A673 (cell line): ENCODE measurements at regions not wholly inside any gene's neighbourhood (a gene's known extent, or its start where the extent isn't known, plus 50 kb on each side); places are given as distances from the start of the nearest gene placed in this dataset.

Experiments
- BruUV-seq: library from RNA; stranded (reverse); fragments of 400-500 nt; replicated peaks from 2 replicates; lab custom pipeline; 2021; lab: Mats Ljungman, UMichigan
- CTCF ChIA-PET: fragments of 300-600 bp; sonication (Branson Sonifier 250); formaldehyde crosslinking; loops from one replicate; lab custom pipeline; 2022; ENCODE audit warnings: antibody characterized with exemption; lab: Charles Lee
- POLR2A ChIA-PET: fragments of 300-600 bp; sonication (Branson Sonifier 250); formaldehyde crosslinking; loops from one replicate; lab custom pipeline; 2022; ENCODE audit warnings: antibody characterized with exemption; ENCODE audit not compliant: low non-redundant PET; lab: Charles Lee
- DNase-seq: peaks from one replicate; pipeline ENCODE4 v3.0.0-alpha.2; 2015; ENCODE audit warnings: low spot score
- H3K27ac ChIP-seq: fragments of 200-600 bp; sonication (generic); 2 replicates; pipeline ENCODE4 v1.5.1; 2016; ENCODE audit warnings: mixed run types, low read depth, mild to moderate bottlenecking, mixed read lengths, antibody characterized with exemption, low read length; ENCODE audit not compliant: poor library complexity, severe bottlenecking
- H3K27me3 ChIP-seq: fragments of 200-600 bp; sonication (generic); replicated peaks from 2 replicates; pipeline ENCODE4 v1.6.1; 2017; ENCODE audit warnings: mixed run types, low read depth, mild to moderate bottlenecking, mixed read lengths, antibody characterized with exemption, low read length; ENCODE audit not compliant: insufficient read depth, poor library complexity
- H3K36me3 ChIP-seq: fragments of 200-600 bp; sonication (generic); 2 replicates; pipeline ENCODE4 v1.6.1; 2016; ENCODE audit warnings: mixed run types, mild to moderate bottlenecking, mixed read lengths, antibody characterized with exemption, low read length; ENCODE audit not compliant: insufficient read depth, poor library complexity, severe bottlenecking
- H3K4me1 ChIP-seq: fragments of 200-600 bp; sonication (generic); 2 replicates; pipeline ENCODE4 v1.6.1; 2017; ENCODE audit warnings: mixed run types, mild to moderate bottlenecking, mixed read lengths, antibody characterized with exemption, low read length; ENCODE audit not compliant: insufficient read depth, poor library complexity, severe bottlenecking
- H3K4me3 ChIP-seq: fragments of 200-600 bp; sonication (generic); 2 replicates; pipeline ENCODE4 v1.5.1; 2016; ENCODE audit warnings: low read depth, mixed run types, mild to moderate bottlenecking, mixed read lengths, low read length; ENCODE audit not compliant: poor library complexity, severe bottlenecking
- H3K9me3 ChIP-seq: fragments of 200-600 bp; sonication (generic); 2 replicates; pipeline ENCODE4 v1.6.1; 2016; ENCODE audit warnings: mixed run types, low read depth, mild to moderate bottlenecking, mixed read lengths, antibody characterized with exemption, low read length; ENCODE audit not compliant: poor library complexity, severe bottlenecking
- EZH2 ChIP-seq: fragments of 200-600 bp; sonication (generic); IDR thresholded peaks from 2 replicates; pipeline ENCODE4 v1.6.1; 2017; ENCODE audit warnings: borderline replicate concordance, low read depth, mild to moderate bottlenecking, mixed read lengths, antibody characterized with exemption, low read length; ENCODE audit not compliant: poor library complexity, severe bottlenecking
- intact Hi-C: fragments of 100-400 bp; cut with micrococcal nuclease; formaldehyde crosslinking; loops from one replicate; pipeline ENCODE4 v1.10.0; 2022; ENCODE audit not compliant: unreplicated experiment
- TF ChIP-seq, protein P1 (sequence below): fragments of 300-800, 200-600 bp; sonication (generic); conservative IDR thresholded peaks from 2 replicates; pipeline ENCODE4 v1.5.1; 2017; ENCODE audit warnings: low read depth, mild to moderate bottlenecking, antibody characterized with exemption, low read length, moderate library complexity, mixed read lengths

DNA sequence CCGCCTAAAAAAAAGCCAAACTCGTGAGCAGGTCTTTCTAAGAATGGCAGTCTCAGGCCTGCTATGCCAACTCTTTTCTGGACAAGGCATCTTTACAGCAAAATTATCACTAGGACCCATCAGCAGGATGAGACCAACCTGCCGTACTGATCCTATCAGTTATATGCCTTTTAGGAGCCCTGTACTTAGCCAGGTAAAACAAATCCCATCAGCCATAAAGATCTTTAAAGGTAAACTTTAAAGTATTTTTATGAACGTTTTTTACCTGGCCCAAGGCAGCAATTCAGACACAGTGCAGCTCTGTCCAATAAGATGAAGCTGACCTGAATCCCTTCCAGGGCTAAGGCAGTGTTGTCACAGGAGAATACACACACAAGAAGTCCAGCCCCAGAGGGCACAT is 51.3 kb upstream of the TGM3 start:
- TF ChIP-seq, protein P1, sequence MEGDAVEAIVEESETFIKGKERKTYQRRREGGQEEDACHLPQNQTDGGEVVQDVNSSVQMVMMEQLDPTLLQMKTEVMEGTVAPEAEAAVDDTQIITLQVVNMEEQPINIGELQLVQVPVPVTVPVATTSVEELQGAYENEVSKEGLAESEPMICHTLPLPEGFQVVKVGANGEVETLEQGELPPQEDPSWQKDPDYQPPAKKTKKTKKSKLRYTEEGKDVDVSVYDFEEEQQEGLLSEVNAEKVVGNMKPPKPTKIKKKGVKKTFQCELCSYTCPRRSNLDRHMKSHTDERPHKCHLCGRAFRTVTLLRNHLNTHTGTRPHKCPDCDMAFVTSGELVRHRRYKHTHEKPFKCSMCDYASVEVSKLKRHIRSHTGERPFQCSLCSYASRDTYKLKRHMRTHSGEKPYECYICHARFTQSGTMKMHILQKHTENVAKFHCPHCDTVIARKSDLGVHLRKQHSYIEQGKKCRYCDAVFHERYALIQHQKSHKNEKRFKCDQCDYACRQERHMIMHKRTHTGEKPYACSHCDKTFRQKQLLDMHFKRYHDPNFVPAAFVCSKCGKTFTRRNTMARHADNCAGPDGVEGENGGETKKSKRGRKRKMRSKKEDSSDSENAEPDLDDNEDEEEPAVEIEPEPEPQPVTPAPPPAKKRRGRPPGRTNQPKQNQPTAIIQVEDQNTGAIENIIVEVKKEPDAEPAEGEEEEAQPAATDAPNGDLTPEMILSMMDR = no peak
- no peak for TF ChIP-seq EZH2
- DNase-seq = no peak
- Histone ChIP-seq H3K27me3 (peaks cover 10% of the 10 kb centered on the region), H3K4me1 (peaks cover 7% of the 10 kb centered on the region), H3K27ac (no peak overlapping the region), H3K9me3 (no peaks in the 10 kb centered on the region), H3K36me3 (no peaks in the 10 kb centered on the region), H3K4me3 (no peak overlapping the region)
- ChIA-PET CTCF (no interaction called here), POLR2A (no interaction called here)
- BruUV-seq = no TSS peak
- intact Hi-C loops = no loop called here

DNA sequence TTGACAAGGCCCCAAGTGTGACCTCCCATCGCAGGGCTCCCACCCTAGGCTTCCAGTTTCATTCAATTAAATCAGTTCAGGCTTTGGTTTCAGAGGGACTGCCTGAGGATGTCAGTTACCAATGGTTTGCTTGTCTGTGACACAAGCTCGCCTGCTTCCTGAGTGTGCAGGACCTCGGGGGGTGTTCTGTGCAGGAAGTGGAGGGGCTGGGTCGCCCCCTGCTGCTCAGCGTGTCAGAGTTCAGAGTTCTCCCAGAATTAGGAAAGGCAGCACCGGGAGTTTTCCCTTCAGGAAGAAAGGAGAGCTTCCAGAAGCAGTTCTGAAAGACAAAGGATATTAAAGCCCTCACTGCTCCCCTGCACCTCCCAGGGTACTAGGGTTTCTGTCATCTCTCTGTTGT is 50.8 kb upstream of the TGM3 start:
- DNase-seq = no peak
- no TSS peak for BruUV-seq
- CTCF ChIA-PET = no interaction called here

DNA sequence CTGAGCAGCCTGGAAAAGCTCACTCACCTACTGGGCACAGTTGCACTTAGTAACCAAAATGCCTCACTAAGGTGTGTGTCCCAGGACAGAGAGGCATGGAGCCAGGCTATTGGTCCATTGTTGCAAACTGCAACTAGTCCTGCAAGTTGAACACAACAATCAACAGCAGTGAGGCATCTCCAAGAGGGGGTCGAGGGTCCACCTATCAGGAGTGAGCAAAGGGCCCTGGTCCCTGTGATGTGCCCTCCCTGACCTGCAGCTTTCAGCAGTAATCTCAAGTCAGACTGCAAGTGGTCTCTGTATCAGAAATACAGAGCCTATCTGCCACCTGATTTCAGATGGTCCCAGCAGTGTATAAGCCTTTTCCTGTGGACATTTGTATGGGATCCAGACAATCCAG is 50.2 kb upstream of the TGM3 start:
- intact Hi-C loops = no loop called here
- BruUV-seq = no TSS peak

More for the DNA sequence above, 50.8 kb upstream of the TGM3 start:
- TF ChIP-seq, protein P1 = no peak
- no peak for TF ChIP-seq EZH2
- Histone ChIP-seq H3K27me3 (peaks cover 15% of the 10 kb centered on the region), H3K4me1 (peaks cover 7% of the 10 kb centered on the region), H3K27ac (no peak overlapping the region), H3K9me3 (no peaks in the 10 kb centered on the region), H3K4me3 (no peak overlapping the region), H3K36me3 (no peaks in the 10 kb centered on the region)
- POLR2A ChIA-PET = no interaction called here
- intact Hi-C loops = no loop called here

More for the DNA sequence above, 50.2 kb upstream of the TGM3 start:
- Histone ChIP-seq H3K27ac (no peak overlapping the region), H3K36me3 (no peaks in the 10 kb centered on the region), H3K27me3 (peaks cover 21% of the 10 kb centered on the region), H3K9me3 (no peaks in the 10 kb centered on the region), H3K4me1 (peaks cover 7% of the 10 kb centered on the region), H3K4me3 (no peak overlapping the region)
- CTCF ChIA-PET = no interaction called here
- POLR2A ChIA-PET = no interaction called here
- TF ChIP-seq, protein P1 = no peak
- no peak for TF ChIP-seq EZH2
- no peak for DNase-seq
